ENCODE measurements at regions not wholly inside any gene's neighbourhood (a gene's known extent, or its start where the extent isn't known, plus 50 kb on each side); places are given as distances from the start of the nearest gene placed in this dataset.
"Not testable (repeated sequence)": the region's sequence is repeated elsewhere in the genome, so short reads cannot be mapped to it uniquely, and the experiment has no call there.

GRCh38 chr7:32762206-32762924 is 129.2 kb downstream of the KBTBD2 start:
- DNase-seq = not testable (repeated sequence)

- DNase-seq = no peak
These were observed 129.9 kb downstream of the KBTBD2 start for GRCh38 chr7:32761451-32762205.

GRCh38 chr7:32760755-32761154 is 130.8 kb downstream of the KBTBD2 start:
- DNase-seq = not testable (repeated sequence)

- not testable (repeated sequence) for DNase-seq
These were observed 131.7 kb downstream of the KBTBD2 start for GRCh38 chr7:32759859-32760258.

GRCh38 chr7:32753872-32754271 is 137.7 kb downstream of the KBTBD2 start:
- not testable (repeated sequence) for DNase-seq

- not testable (repeated sequence) for DNase-seq
These were observed 143.2 kb downstream of the KBTBD2 start for GRCh38 chr7:32748337-32748736.

GRCh38 chr7:32747443-32748148 is 144.0 kb downstream of the KBTBD2 start:
- DNase-seq = not testable (repeated sequence)

GRCh38 chr7:32741853-32742476 is 149.6 kb downstream of the KBTBD2 start:
- DNase-seq = not testable (repeated sequence)

- DNase-seq = not testable (repeated sequence)
These were observed 151.8 kb downstream of the KBTBD2 start for GRCh38 chr7:32739749-32740148.

GRCh38 chr7:32738390-32738789 is 153.2 kb downstream of the KBTBD2 start:
- not testable (repeated sequence) for DNase-seq

- not testable (repeated sequence) for DNase-seq
These were observed 158.8 kb downstream of the KBTBD2 start for GRCh38 chr7:32732767-32733166.

GRCh38 chr7:32729335-32729675 is 162.3 kb downstream of the KBTBD2 start:
- not testable (repeated sequence) for DNase-seq

- peak; percentile 54 for DNase-seq
These were observed 162.9 kb downstream of the KBTBD2 start for GRCh38 chr7:32728412-32729334.

- peak; percentile 47 for DNase-seq
These were observed 163.8 kb downstream of the KBTBD2 start for GRCh38 chr7:32727483-32728411.

GRCh38 chr7:32722837-32723236 is 168.7 kb downstream of the KBTBD2 start:
- not testable (repeated sequence) for DNase-seq

- DNase-seq = no peak
These were observed 197.4 kb downstream of the KBTBD2 start for GRCh38 chr7:32694182-32694581.

GRCh38 chr7:32691965-32692815 is 196.9 kb downstream of the AVL9 start:
- DNase-seq = peak; percentile 45

GRCh38 chr7:32688092-32688491 is 192.8 kb downstream of the AVL9 start:
- DNase-seq = not testable (repeated sequence)

- DNase-seq = no peak
These were observed 185.9 kb downstream of the AVL9 start for GRCh38 chr7:32681174-32681518.
